ENCODE measurements at regions not wholly inside any gene's neighbourhood (a gene's known extent, or its start where the extent isn't known, plus 50 kb on each side); places are given as distances from the start of the nearest gene placed in this dataset.

DNA sequence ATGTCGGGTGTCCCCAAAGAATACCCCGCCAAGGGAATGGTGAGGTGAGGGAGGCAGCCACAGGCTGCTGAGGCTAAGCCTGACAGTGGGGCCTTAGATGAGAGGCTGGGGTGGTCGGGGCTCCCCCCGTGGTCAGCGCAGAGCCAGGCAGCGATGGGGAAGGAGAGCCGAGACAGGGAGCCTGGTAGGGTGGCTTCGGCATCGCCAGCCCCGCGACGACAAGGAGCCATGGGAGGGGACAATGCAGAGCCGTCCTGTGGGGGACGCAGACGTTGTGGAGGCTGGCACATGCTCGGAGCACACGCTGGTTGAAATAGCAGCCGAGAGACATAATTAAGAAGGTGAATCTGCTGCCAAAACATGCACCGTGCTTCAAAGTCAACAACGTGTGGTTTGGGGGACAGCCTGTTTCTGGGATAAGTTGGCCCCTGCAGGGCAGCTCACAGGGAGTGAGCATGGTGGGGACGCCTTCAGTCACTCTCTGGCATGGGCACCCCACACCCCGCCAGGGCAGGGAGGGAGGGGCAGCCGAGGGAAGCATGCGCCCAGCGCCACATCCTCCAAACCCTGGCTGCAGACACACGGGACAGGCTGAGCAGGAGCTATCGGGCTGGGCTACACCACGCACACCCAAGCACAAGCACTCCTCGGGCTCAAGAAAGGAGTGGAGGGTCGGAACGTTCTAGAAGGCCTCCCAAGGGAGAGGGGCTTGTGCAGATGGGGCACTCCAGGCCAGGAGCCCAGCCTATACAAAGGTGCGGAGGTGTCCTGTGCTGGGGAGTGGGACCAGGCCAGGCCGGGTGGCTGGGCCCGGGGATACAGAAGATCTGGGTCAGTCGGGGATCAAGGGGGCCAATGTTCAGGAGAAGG is 66.6 kb upstream of the C14orf180 start (continued):
- TF ChIP-seq, protein P1, sequence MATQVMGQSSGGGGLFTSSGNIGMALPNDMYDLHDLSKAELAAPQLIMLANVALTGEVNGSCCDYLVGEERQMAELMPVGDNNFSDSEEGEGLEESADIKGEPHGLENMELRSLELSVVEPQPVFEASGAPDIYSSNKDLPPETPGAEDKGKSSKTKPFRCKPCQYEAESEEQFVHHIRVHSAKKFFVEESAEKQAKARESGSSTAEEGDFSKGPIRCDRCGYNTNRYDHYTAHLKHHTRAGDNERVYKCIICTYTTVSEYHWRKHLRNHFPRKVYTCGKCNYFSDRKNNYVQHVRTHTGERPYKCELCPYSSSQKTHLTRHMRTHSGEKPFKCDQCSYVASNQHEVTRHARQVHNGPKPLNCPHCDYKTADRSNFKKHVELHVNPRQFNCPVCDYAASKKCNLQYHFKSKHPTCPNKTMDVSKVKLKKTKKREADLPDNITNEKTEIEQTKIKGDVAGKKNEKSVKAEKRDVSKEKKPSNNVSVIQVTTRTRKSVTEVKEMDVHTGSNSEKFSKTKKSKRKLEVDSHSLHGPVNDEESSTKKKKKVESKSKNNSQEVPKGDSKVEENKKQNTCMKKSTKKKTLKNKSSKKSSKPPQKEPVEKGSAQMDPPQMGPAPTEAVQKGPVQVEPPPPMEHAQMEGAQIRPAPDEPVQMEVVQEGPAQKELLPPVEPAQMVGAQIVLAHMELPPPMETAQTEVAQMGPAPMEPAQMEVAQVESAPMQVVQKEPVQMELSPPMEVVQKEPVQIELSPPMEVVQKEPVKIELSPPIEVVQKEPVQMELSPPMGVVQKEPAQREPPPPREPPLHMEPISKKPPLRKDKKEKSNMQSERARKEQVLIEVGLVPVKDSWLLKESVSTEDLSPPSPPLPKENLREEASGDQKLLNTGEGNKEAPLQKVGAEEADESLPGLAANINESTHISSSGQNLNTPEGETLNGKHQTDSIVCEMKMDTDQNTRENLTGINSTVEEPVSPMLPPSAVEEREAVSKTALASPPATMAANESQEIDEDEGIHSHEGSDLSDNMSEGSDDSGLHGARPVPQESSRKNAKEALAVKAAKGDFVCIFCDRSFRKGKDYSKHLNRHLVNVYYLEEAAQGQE (IDR thresholded peaks at IDR 0.05; ENCODE audit: low read depth, low read length) = no peak
- no peak for TF ChIP-seq FOSL2 (IDR thresholded peaks at IDR 0.05; ENCODE audit: borderline replicate concordance, low read depth)
- no peak for TF ChIP-seq RCOR1 (IDR thresholded peaks at IDR 0.05; ENCODE audit: low read length)

DNA sequence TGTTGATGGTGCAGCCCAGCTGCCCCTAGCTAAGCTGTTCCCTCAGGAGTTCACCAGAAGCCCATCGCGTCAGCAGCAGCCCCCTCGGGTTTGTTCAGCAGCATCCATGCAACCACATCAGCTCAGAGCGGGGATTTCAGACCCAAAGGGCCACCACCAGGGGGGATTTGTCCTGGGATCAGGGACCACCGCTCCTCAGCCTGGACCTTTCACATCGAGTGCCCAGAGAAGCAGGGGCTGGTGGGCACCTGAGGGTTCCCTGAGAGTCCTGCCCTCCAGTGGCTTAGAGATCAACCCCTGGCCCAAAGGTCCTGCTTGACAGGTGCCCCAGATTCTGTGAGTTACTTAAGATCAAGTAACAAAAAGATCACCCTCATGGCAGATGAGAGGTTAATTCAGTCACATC is 65.9 kb upstream of the C14orf180 start:
- Histone ChIP-seq H3K27me3 (ENCODE audit: insufficient read depth) (no peaks in the 10 kb centered on the region), H3K4me1 (ENCODE audit: control insufficient read depth in 1 of 2, insufficient read depth in 2 of 2, low read depth in 1 of 2, low read length in 1 of 2) (peaks cover 0 to 19% of the 10 kb centered on the region in 2 experiments; a peak in 1 of 4 replicates), H3K9me2 (no peaks in the 10 kb centered on the region), H4K20me1 (ENCODE audit: insufficient read depth) (no peaks in the 10 kb centered on the region), H3F3A (replicated peaks; ENCODE audit: insufficient read depth) (no peaks in the 10 kb centered on the region), H3K9ac (no peak overlapping the region), H3K4me2 (no peak overlapping the region), H3K9me3 (no peaks in the 10 kb centered on the region), H2AFZ (ENCODE audit: low read depth) (no peak overlapping the region), H3K79me2 (ENCODE audit: insufficient read depth) (no peaks in the 10 kb centered on the region), H3K36me3 (replicated peaks in 1 of 2; ENCODE audit: control insufficient read depth in 1 of 2, insufficient read depth in 2 of 2, low read length in 1 of 2) (no peaks in the 10 kb centered on the region), H3K27ac (ENCODE audit: low read depth in 2 of 2, low read length in 1 of 2) (no peak overlapping the region), H3K4me3 (ENCODE audit: low read depth in 2 of 2, low read length in 1 of 2) (no peak overlapping the region)
- 64% methylated on average over 4 of the region's 6 CpGs for WGBS (ENCODE audit: low lambda C conversion rate)
- CTCF ChIA-PET = no interaction called here
- no peak for DNase-seq
- TF ChIP-seq, protein P2, sequence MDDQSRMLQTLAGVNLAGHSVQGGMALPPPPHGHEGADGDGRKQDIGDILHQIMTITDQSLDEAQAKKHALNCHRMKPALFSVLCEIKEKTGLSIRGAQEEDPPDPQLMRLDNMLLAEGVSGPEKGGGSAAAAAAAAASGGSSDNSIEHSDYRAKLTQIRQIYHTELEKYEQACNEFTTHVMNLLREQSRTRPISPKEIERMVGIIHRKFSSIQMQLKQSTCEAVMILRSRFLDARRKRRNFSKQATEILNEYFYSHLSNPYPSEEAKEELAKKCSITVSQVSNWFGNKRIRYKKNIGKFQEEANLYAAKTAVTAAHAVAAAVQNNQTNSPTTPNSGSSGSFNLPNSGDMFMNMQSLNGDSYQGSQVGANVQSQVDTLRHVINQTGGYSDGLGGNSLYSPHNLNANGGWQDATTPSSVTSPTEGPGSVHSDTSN (IDR thresholded peaks at IDR 0.05) = no peak
- TF ChIP-seq EP300 (IDR thresholded peaks at IDR 0.05; ENCODE audit: borderline replicate concordance in 1 of 2, low read depth in 1 of 2, low read length in 1 of 2) = no peak
- TF ChIP-seq GABPA (IDR thresholded peaks at IDR 0.05; ENCODE audit: low read depth) = no peak
- no peak for TF ChIP-seq MXI1 (IDR thresholded peaks at IDR 0.05; ENCODE audit: low read depth, low read length)
- TF ChIP-seq GATA2 (CRISPR knock-in tag; IDR thresholded peaks at IDR 0.05) = no peak
- TF ChIP-seq, protein P3, sequence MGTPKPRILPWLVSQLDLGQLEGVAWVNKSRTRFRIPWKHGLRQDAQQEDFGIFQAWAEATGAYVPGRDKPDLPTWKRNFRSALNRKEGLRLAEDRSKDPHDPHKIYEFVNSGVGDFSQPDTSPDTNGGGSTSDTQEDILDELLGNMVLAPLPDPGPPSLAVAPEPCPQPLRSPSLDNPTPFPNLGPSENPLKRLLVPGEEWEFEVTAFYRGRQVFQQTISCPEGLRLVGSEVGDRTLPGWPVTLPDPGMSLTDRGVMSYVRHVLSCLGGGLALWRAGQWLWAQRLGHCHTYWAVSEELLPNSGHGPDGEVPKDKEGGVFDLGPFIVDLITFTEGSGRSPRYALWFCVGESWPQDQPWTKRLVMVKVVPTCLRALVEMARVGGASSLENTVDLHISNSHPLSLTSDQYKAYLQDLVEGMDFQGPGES (IDR thresholded peaks at IDR 0.05; ENCODE audit: low read depth, low read length) = no peak
- TF ChIP-seq SIN3A (IDR thresholded peaks at IDR 0.05; ENCODE audit: borderline replicate concordance, low read depth, low read length) = no peak
- POLR2A ChIA-PET = no interaction called here

All from SK-N-SH (cell line).